ENCODE measurements at regions not wholly inside any gene's neighbourhood (a gene's known extent, or its start where the extent isn't known, plus 50 kb on each side); places are given as distances from the start of the nearest gene placed in this dataset.

- in situ Hi-C loops (cut with MboI; ENCODE audit: low sequenced_read_pairs, unreplicated experiment) = no loop called here
- DNase-seq (ENCODE audit: low spot score) = no peak
- no peak for TF ChIP-seq CTCF (IDR thresholded peaks at IDR 0.05; ENCODE audit: borderline replicate concordance, control extremely low read depth, extremely low read depth, insufficient read depth, missing control alignments)
Measured at GRCh38 chr10:78260141-78260540, 226.5 kb downstream of the RPS24 start.

GRCh38 chr10:78260680-78261079, 227.0 kb downstream of the RPS24 start:
- no peak for TF ChIP-seq CTCF (IDR thresholded peaks at IDR 0.05; ENCODE audit: borderline replicate concordance, control extremely low read depth, extremely low read depth, insufficient read depth, missing control alignments)
- in situ Hi-C loops (cut with MboI; ENCODE audit: low sequenced_read_pairs, unreplicated experiment) = no loop called here
- DNase-seq (ENCODE audit: low spot score) = no peak

GRCh38 chr10:78261291-78261690, 227.6 kb downstream of the RPS24 start:
- TF ChIP-seq CTCF (IDR thresholded peaks at IDR 0.05; ENCODE audit: borderline replicate concordance, control extremely low read depth, extremely low read depth, insufficient read depth, missing control alignments) = no peak
- no peak for DNase-seq (ENCODE audit: low spot score)
- in situ Hi-C loops (cut with MboI; ENCODE audit: low sequenced_read_pairs, unreplicated experiment) = no loop called here

GRCh38 chr10:78262860-78263259, 229.2 kb downstream of the RPS24 start:
- DNase-seq (ENCODE audit: low spot score) = no peak
- in situ Hi-C loops (cut with MboI; ENCODE audit: low sequenced_read_pairs, unreplicated experiment) = no loop called here
- TF ChIP-seq CTCF (IDR thresholded peaks at IDR 0.05; ENCODE audit: borderline replicate concordance, control extremely low read depth, extremely low read depth, insufficient read depth, missing control alignments) = no peak

- TF ChIP-seq CTCF (IDR thresholded peaks at IDR 0.05; ENCODE audit: borderline replicate concordance, control extremely low read depth, extremely low read depth, insufficient read depth, missing control alignments) = no peak
- in situ Hi-C loops (cut with MboI; ENCODE audit: low sequenced_read_pairs, unreplicated experiment) = no loop called here
- DNase-seq (ENCODE audit: low spot score) = no peak
Measured at GRCh38 chr10:78263521-78263988, 229.9 kb downstream of the RPS24 start.

- DNase-seq (ENCODE audit: low spot score) = no peak
- in situ Hi-C loops (cut with MboI; ENCODE audit: low sequenced_read_pairs, unreplicated experiment) = no loop called here
- no peak for TF ChIP-seq CTCF (IDR thresholded peaks at IDR 0.05; ENCODE audit: borderline replicate concordance, control extremely low read depth, extremely low read depth, insufficient read depth, missing control alignments)
Measured at GRCh38 chr10:78264361-78264760, 230.7 kb downstream of the RPS24 start.

All from GM13976 (cell line).